ELR (cell line): ENCODE measurements at regions not wholly inside any gene's neighbourhood (a gene's known extent, or its start where the extent isn't known, plus 50 kb on each side); places are given as distances from the start of the nearest gene placed in this dataset.
A peak's percentile ranks its signal among the peaks of the same experiment; 100 is the strongest.
"Not testable (repeated sequence)": the region's sequence is repeated elsewhere in the genome, so short reads cannot be mapped to it uniquely, and the experiment has no call there.

Experiments
- DNase-seq: peaks from one replicate; pipeline ENCODE4 v3.0.0-alpha.2; 2015; ENCODE audit warnings: low read depth

GRCh38 chr1:198809247-198809646 is 170.4 kb downstream of the PTPRC start:
- peak; percentile 34 for DNase-seq

- no peak for DNase-seq
Observed at GRCh38 chr1:198811449-198811848, 172.6 kb downstream of the PTPRC start.

- DNase-seq, result no peak
Observed at GRCh38 chr1:198823626-198824025, 184.8 kb downstream of the PTPRC start.

GRCh38 chr1:198825254-198825653 is 186.4 kb downstream of the PTPRC start:
- DNase-seq, result no peak

GRCh38 chr1:198829356-198829755 is 190.5 kb downstream of the PTPRC start:
- DNase-seq, result no peak

- peak; percentile 27 for DNase-seq
Observed at GRCh38 chr1:198829944-198830343, 191.1 kb downstream of the PTPRC start.

GRCh38 chr1:198830412-198830811 is 191.6 kb downstream of the PTPRC start:
- DNase-seq, result no peak

- no peak for DNase-seq
Observed at GRCh38 chr1:198833706-198834503, 195.1 kb downstream of the PTPRC start.

GRCh38 chr1:198837278-198838021 is 198.6 kb downstream of the PTPRC start:
- DNase-seq, result no peak

GRCh38 chr1:198838022-198838342 is 199.1 kb downstream of the PTPRC start:
- DNase-seq, result no peak

GRCh38 chr1:198841477-198841876 is 202.6 kb downstream of the PTPRC start:
- DNase-seq, result no peak

- no peak for DNase-seq
Observed at GRCh38 chr1:198842686-198843085, 203.8 kb downstream of the PTPRC start.

- DNase-seq, result no peak
Observed at GRCh38 chr1:198845271-198845670, 206.4 kb downstream of the PTPRC start.

- peak; percentile 58 for DNase-seq
Observed at GRCh38 chr1:198845851-198846250, 207.0 kb downstream of the PTPRC start.

GRCh38 chr1:198846556-198846955 is 207.7 kb downstream of the PTPRC start:
- DNase-seq, result no peak

GRCh38 chr1:198848206-198848605 is 209.4 kb downstream of the PTPRC start:
- DNase-seq, result no peak

- DNase-seq, result no peak
Observed at GRCh38 chr1:198848649-198849048, 209.8 kb downstream of the PTPRC start.

- no peak for DNase-seq
Observed at GRCh38 chr1:198849093-198849492, 210.3 kb downstream of the PTPRC start.

- peak; percentile 59 for DNase-seq
Observed at GRCh38 chr1:198850196-198850595, 211.4 kb downstream of the PTPRC start.

- DNase-seq, result not testable (repeated sequence)
Observed at GRCh38 chr1:198850966-198851365, 212.1 kb downstream of the PTPRC start.

GRCh38 chr1:198856601-198857000 is 217.8 kb downstream of the PTPRC start:
- DNase-seq, result no peak

GRCh38 chr1:198858033-198858432 is 219.2 kb downstream of the PTPRC start:
- DNase-seq, result peak; percentile 22

- no peak for DNase-seq
Observed at GRCh38 chr1:198860371-198860770, 221.5 kb downstream of the PTPRC start.

- no peak for DNase-seq
Observed at GRCh38 chr1:198861636-198862035, 222.8 kb downstream of the PTPRC start.
